SH-SY5Y (cell line): ENCODE measurements at regions not wholly inside any gene's neighbourhood (a gene's known extent, or its start where the extent isn't known, plus 50 kb on each side); places are given as distances from the start of the nearest gene placed in this dataset.

Experiments used
- GATA2 ChIP-seq: IDR thresholded peaks from 2 replicates; pipeline ENCODE4 v1.6.1; 2011; ENCODE audit warnings: mild to moderate bottlenecking, low read depth, low read length
- GATA3 ChIP-seq: IDR thresholded peaks from 2 replicates; pipeline ENCODE4 v1.6.1; 2011; ENCODE audit warnings: low read depth, mild to moderate bottlenecking, low read length, moderate library complexity

- no peak for TF ChIP-seq GATA2
- TF ChIP-seq GATA3 = no peak
Measured at GRCh38 chr15:31522028-31522427, 195.4 kb downstream of the KLF13 start.
